ENCODE measurements at regions not wholly inside any gene's neighbourhood (a gene's known extent, or its start where the extent isn't known, plus 50 kb on each side); places are given as distances from the start of the nearest gene placed in this dataset.

DNA sequence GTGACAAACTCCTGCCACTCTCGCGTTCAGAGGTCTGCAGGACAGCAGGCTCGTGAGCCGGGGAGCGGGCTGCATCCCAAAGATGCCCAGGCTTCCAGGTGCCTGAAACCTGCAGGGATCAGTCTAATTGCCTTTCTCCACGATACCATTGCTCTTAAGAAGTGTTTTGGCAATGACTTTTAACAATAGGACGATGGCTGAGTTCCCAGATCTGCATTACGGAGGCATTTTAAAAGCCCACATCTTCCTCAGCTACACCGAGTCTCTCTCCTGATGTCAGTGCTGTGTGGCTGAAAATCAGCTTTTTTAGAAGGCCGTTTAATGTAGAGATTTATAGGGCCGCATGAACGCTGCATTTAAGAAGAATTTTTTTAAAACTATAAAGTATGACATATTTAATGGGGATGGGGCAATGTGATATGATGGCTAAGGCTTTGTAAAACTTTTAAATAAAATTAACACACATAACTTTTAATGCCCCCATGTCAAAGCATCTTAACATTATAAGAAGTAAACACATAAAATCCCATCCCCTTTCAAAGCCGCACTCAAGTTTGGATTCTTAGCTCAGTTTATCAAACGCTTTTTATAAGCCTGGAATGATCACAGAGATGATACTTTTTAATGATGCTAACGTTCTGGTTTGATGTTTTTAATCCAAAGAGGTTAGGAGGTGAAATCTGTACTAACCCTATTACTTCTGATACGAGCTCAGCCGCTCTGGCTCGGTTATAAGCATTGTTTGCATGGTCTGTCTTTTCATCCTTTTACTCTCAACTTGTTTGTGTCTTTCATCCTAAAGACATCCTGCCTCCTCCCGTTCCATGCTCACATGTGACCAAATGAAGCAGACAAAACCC lies 386.0 kb downstream of the SMOC2 start:
- Histone ChIP-seq H3K4me1 (ENCODE audit: control insufficient read depth, insufficient read depth, low read length) (no peaks in the 10 kb centered on the region), H3K27me3 (ENCODE audit: control insufficient read depth, insufficient read depth, low read length) (no peaks in the 10 kb centered on the region), H3K4me3 (ENCODE audit: low read length) (no peak overlapping the region), H3K9me3 (ENCODE audit: control insufficient read depth, low read depth, low read length) (no peaks in the 10 kb centered on the region), H3K36me3 (ENCODE audit: control insufficient read depth, insufficient read depth, low read length) (no peaks in the 10 kb centered on the region), H3K27ac (ENCODE audit: low read length) (no peak overlapping the region)
- 73% methylated on average over 2 of the region's 19 CpGs for WGBS (ENCODE audit: insufficient coverage, low lambda C conversion rate)
- no peak for DNase-seq

- Histone ChIP-seq H3K36me3 (ENCODE audit: control insufficient read depth, insufficient read depth, low read length) (no peaks in the 10 kb centered on the region), H3K27ac (ENCODE audit: low read length) (no peak overlapping the region), H3K4me1 (ENCODE audit: control insufficient read depth, insufficient read depth, low read length) (no peaks in the 10 kb centered on the region), H3K27me3 (ENCODE audit: control insufficient read depth, insufficient read depth, low read length) (no peaks in the 10 kb centered on the region), H3K4me3 (ENCODE audit: low read length) (no peak overlapping the region), H3K9me3 (ENCODE audit: control insufficient read depth, low read depth, low read length) (no peaks in the 10 kb centered on the region)
- WGBS (ENCODE audit: insufficient coverage, low lambda C conversion rate) = no CpG with 5 or more reads among the region's 23 CpGs
- DNase-seq = no peak
Measured at GRCh38 chr6:168826078-168826390, 385.1 kb downstream of the SMOC2 start.

DNA sequence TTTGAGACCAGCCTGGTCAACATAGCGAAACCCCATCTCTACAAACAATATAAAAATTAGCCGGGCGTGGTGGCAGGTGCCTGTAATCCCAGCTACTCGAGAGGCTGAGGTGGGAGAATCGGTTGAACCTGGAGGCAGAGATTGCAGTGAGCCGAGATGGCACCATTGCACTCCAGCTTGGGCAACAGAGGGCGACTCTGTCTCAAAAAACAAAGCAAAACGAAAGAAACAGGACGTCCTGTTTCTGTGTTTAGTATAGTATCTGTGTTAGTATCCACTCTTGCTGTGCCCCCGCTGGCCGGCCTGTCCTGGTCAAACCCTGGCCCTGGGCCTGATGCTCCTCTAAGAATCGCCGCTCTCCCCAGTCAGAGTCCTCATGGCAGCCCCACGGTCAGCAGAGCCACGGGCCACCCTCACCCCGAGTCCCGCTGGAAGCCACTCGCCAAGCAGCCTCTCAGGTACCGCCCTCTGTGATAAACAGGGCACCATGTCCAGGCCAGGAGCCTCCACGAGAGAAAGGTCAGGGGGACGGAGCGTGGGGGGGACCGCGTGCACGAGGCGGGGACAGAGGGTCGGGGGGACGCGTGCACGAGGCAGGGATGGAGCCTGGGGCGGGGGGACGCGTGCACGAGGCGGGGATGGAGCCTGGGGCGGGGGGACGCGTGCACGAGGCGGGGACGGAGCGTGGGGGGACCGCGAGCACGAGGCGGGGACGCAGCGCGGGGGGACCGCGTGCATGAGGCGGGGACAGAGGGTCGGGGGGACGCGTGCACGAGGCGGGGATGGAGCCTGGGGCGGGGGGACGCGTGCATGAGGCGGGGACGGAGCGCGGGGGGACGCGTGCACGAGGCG lies 384.5 kb downstream of the SMOC2 start:
- Histone ChIP-seq H3K27me3 (ENCODE audit: control insufficient read depth, insufficient read depth, low read length) (no peaks in the 10 kb centered on the region), H3K36me3 (ENCODE audit: control insufficient read depth, insufficient read depth, low read length) (no peaks in the 10 kb centered on the region), H3K4me1 (ENCODE audit: control insufficient read depth, insufficient read depth, low read length) (no peaks in the 10 kb centered on the region), H3K4me3 (ENCODE audit: low read length) (no peak overlapping the region), H3K9me3 (ENCODE audit: control insufficient read depth, low read depth, low read length) (no peaks in the 10 kb centered on the region), H3K27ac (ENCODE audit: low read length) (no peak overlapping the region)
- 100% methylated on average over 4 of the region's 68 CpGs for WGBS (ENCODE audit: insufficient coverage, low lambda C conversion rate)
- no peak for DNase-seq

- no peaks in the 10 kb centered on the region for H3K36me3 ChIP-seq (ENCODE audit: control insufficient read depth, insufficient read depth, low read length)
- no peaks in the 10 kb centered on the region for H3K27me3 ChIP-seq (ENCODE audit: control insufficient read depth, insufficient read depth, low read length)
- DNase-seq = no peak
- H3K4me3 ChIP-seq (ENCODE audit: low read length) = no peak overlapping the region
- no peaks in the 10 kb centered on the region for H3K4me1 ChIP-seq (ENCODE audit: control insufficient read depth, insufficient read depth, low read length)
- 63% methylated on average over 2 of the region's 12 CpGs for WGBS (ENCODE audit: insufficient coverage, low lambda C conversion rate)
- H3K9me3 ChIP-seq (ENCODE audit: control insufficient read depth, low read depth, low read length) = no peaks in the 10 kb centered on the region
- no peak overlapping the region for H3K27ac ChIP-seq (ENCODE audit: low read length)
Measured at GRCh38 chr6:168823397-168824212, 382.6 kb downstream of the SMOC2 start.

DNA sequence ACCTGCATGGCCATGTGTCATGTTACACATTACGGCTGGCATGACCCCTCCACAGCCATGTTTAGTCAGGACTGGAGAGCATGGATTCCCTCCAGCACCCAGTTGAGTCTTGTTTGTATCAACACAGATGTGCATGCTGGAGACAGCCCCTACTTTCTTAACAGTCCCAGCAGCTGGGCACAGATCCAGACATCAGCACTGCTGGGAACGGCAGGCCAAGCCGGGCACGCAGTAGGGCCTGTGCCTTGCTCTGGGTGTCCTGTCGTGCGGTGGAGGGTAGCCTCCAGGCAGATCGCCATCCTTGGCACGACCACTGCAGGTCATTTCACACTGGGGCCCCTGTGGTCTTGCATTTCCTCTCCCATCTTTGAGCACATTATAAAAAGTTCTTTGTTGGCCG lies 381.4 kb downstream of the SMOC2 start:
- Histone ChIP-seq H3K27ac (ENCODE audit: low read length) (no peak overlapping the region), H3K9me3 (ENCODE audit: control insufficient read depth, low read depth, low read length) (no peaks in the 10 kb centered on the region), H3K27me3 (ENCODE audit: control insufficient read depth, insufficient read depth, low read length) (no peaks in the 10 kb centered on the region), H3K36me3 (ENCODE audit: control insufficient read depth, insufficient read depth, low read length) (no peaks in the 10 kb centered on the region), H3K4me1 (ENCODE audit: control insufficient read depth, insufficient read depth, low read length) (no peaks in the 10 kb centered on the region), H3K4me3 (ENCODE audit: low read length) (no peak overlapping the region)
- WGBS (ENCODE audit: insufficient coverage, low lambda C conversion rate) = no CpG with 5 or more reads among the region's 9 CpGs
- DNase-seq = no peak

GRCh38 chr6:168819546-168819945 lies 378.6 kb downstream of the SMOC2 start:
- no CpG with 5 or more reads among the region's 8 CpGs for WGBS (ENCODE audit: insufficient coverage, low lambda C conversion rate)
- no peaks in the 10 kb centered on the region for H3K4me1 ChIP-seq (ENCODE audit: control insufficient read depth, insufficient read depth, low read length)
- no peak for DNase-seq
- peaks cover 2% of the 10 kb centered on the region for H3K27me3 ChIP-seq (ENCODE audit: control insufficient read depth, insufficient read depth, low read length)
- H3K36me3 ChIP-seq (ENCODE audit: control insufficient read depth, insufficient read depth, low read length) = no peaks in the 10 kb centered on the region
- no peak overlapping the region for H3K4me3 ChIP-seq (ENCODE audit: low read length)
- no peak overlapping the region for H3K27ac ChIP-seq (ENCODE audit: low read length)
- H3K9me3 ChIP-seq (ENCODE audit: control insufficient read depth, low read depth, low read length) = no peaks in the 10 kb centered on the region

DNA sequence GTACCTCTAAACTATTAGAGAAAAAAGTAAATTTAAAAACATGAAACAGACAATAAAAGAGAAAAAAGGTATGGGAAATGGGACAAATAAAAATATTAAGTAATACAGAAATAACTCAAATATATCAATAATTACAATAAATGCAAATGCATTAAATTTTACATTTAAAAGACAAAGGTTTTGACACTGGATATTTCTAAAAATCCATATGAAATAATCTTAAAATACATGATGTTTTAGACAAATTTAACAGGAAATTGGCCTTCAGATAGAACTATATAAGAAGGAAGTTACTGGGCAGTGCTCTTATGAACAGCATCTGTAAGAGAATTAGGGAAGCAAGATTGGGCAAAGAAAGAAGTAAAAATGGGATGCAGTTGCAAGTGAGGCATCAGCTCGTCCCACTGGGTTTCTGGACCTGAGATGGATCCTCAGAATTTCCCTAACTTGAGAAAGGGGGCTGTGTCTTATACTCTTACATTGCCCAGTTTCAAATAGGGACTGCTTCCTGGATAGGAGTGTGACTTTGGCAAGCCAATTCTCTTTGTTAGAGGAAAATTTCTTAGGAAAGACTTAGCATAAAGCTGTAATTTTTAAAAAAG lies 376.7 kb downstream of the SMOC2 start:
- Histone ChIP-seq H3K4me1 (ENCODE audit: control insufficient read depth, insufficient read depth, low read length) (no peaks in the 10 kb centered on the region), H3K27me3 (ENCODE audit: control insufficient read depth, insufficient read depth, low read length) (peaks cover 2% of the 10 kb centered on the region), H3K4me3 (ENCODE audit: low read length) (no peak overlapping the region), H3K36me3 (ENCODE audit: control insufficient read depth, insufficient read depth, low read length) (no peaks in the 10 kb centered on the region), H3K9me3 (ENCODE audit: control insufficient read depth, low read depth, low read length) (no peaks in the 10 kb centered on the region), H3K27ac (ENCODE audit: low read length) (no peak overlapping the region)
- no CpG with 5 or more reads among the region's 1 CpG for WGBS (ENCODE audit: insufficient coverage, low lambda C conversion rate)
- DNase-seq = no peak

DNA sequence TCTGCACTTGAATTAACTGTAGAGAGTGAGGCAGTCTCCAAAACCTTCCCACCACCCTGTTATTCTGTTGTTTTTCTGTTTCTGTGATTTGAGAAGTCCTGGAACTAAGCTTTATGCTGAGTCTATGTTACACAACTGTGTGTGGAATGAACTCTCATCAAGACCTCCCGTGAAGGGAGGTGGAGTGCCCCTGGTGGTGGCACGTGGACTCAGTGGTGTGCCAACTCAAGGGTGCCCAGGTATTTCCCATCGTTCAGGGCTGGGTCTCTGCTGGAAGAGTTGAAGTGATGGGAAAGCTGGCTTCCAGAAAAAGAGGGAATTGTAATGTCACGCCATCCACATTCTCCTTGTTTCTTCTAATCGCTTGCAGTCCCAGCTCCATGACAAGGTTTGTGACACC lies 374.2 kb downstream of the SMOC2 start:
- Histone ChIP-seq H3K4me1 (ENCODE audit: control insufficient read depth, insufficient read depth, low read length) (no peaks in the 10 kb centered on the region), H3K27me3 (ENCODE audit: control insufficient read depth, insufficient read depth, low read length) (peaks cover 2% of the 10 kb centered on the region), H3K36me3 (ENCODE audit: control insufficient read depth, insufficient read depth, low read length) (no peaks in the 10 kb centered on the region), H3K9me3 (ENCODE audit: control insufficient read depth, low read depth, low read length) (no peaks in the 10 kb centered on the region), H3K4me3 (ENCODE audit: low read length) (no peak overlapping the region), H3K27ac (ENCODE audit: low read length) (no peak overlapping the region)
- WGBS (ENCODE audit: insufficient coverage, low lambda C conversion rate) = 100% methylated on average over 1 of the region's 5 CpGs
- DNase-seq = no peak

DNA sequence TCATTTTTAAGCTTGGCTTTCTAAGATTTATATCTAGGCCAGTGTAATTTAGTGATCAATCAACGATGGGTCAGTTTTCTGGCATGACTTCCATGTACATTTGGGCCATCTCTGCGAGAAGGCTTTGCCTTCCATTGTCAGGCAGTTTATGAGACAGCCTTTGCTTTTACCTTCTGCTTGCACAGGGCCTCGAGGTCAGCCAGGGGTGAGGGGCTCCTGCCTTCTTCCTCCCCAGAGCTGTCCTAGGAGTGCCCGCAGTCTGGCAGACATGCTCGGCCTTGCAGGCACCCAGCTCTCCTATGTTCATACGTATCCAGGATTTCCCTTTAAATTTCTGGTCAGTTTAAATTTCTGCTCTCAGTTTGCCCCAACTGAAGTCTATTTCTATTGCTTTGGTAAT lies 367.2 kb downstream of the SMOC2 start:
- Histone ChIP-seq H3K27ac (ENCODE audit: low read length) (no peak overlapping the region), H3K9me3 (ENCODE audit: control insufficient read depth, low read depth, low read length) (no peaks in the 10 kb centered on the region), H3K4me3 (ENCODE audit: low read length) (no peak overlapping the region), H3K4me1 (ENCODE audit: control insufficient read depth, insufficient read depth, low read length) (no peaks in the 10 kb centered on the region), H3K27me3 (ENCODE audit: control insufficient read depth, insufficient read depth, low read length) (no peaks in the 10 kb centered on the region), H3K36me3 (ENCODE audit: control insufficient read depth, insufficient read depth, low read length) (no peaks in the 10 kb centered on the region)
- WGBS (ENCODE audit: insufficient coverage, low lambda C conversion rate) = 100% methylated on average over 1 of the region's 6 CpGs
- DNase-seq = no peak

GRCh38 chr6:168804331-168804730 lies 363.3 kb downstream of the SMOC2 start:
- H3K27me3 ChIP-seq (ENCODE audit: control insufficient read depth, insufficient read depth, low read length) = no peaks in the 10 kb centered on the region
- no peaks in the 10 kb centered on the region for H3K36me3 ChIP-seq (ENCODE audit: control insufficient read depth, insufficient read depth, low read length)
- H3K4me3 ChIP-seq (ENCODE audit: low read length) = no peak overlapping the region
- no peak overlapping the region for H3K27ac ChIP-seq (ENCODE audit: low read length)
- no peaks in the 10 kb centered on the region for H3K4me1 ChIP-seq (ENCODE audit: control insufficient read depth, insufficient read depth, low read length)
- no peak for DNase-seq
- WGBS (ENCODE audit: insufficient coverage, low lambda C conversion rate) = 60% methylated on average over 1 of the region's 2 CpGs
- H3K9me3 ChIP-seq (ENCODE audit: control insufficient read depth, low read depth, low read length) = no peaks in the 10 kb centered on the region
